Heart right ventricle (tissue), 16 donors: ENCODE measurements at regions not wholly inside any gene's neighbourhood (a gene's known extent, or its start where the extent isn't known, plus 50 kb on each side); places are given as distances from the start of the nearest gene placed in this dataset.

ENCODE experiments used
- ATAC-seq, 8 donors: fragments of 200-7000 bp; cut with Tn5 transposase; one replicate each; pipeline ENCODE4 v1.9.1; 2020; ENCODE audit warnings: mild to moderate bottlenecking in 8 of 8, moderate library complexity in 8 of 8, moderate number of reproducible peaks in 1 of 8
- DNase-seq, 2 donors: peaks; one replicate each; pipeline ENCODE4 v3.0.0-alpha.2; 2020
- H3K27ac ChIP-seq, 10 donors: fragments of 200-600 bp; sonication (generic) in 2 of 10; one replicate each; pipeline versions ENCODE4 v1.5.0 to v1.8.0; 2020 to 2022; ENCODE audit warnings: mild to moderate bottlenecking in 3 of 10
- H3K27me3 ChIP-seq, 7 donors: fragments of 200-600 bp; one replicate each; pipeline ENCODE4 v1.8.0; 2021 to 2022; ENCODE audit warnings: mild to moderate bottlenecking in 2 of 7
- H3K36me3 ChIP-seq, 9 donors: fragments of 200-600 bp; sonication (generic) in 1 of 9; one replicate each; pipeline versions ENCODE4 v1.5.0 to v1.8.0; 2020 to 2022; ENCODE audit warnings: mild to moderate bottlenecking in 2 of 9
- H3K4me1 ChIP-seq, 9 donors: fragments of 200-600 bp; sonication (generic) in 1 of 9; one replicate each; pipeline versions ENCODE4 v1.5.0 to v1.8.0; 2020 to 2022; ENCODE audit warnings: mild to moderate bottlenecking in 4 of 9
- H3K4me3 ChIP-seq, 10 donors: fragments of 200-600 bp; sonication (generic) in 2 of 10; one replicate each; pipeline versions ENCODE4 v1.5.0 to v1.8.0; 2020 to 2022; ENCODE audit warnings: mild to moderate bottlenecking in 7 of 10, moderate library complexity in 2 of 10
- H3K9me3 ChIP-seq, 11 donors: fragments of 200-600 bp in 10 of 11; sonication (generic) in 2 of 11; one replicate each; pipeline versions ENCODE4 v1.5.0 to v1.8.0; 2013 to 2022; ENCODE audit warnings: mild to moderate bottlenecking in 2 of 11, control low read depth in 1 of 11, moderate library complexity in 1 of 11
- WGBS, 2 donors: extraction: QIAGEN DNeasy Blood & Tissue Kit; methylation state at CpG; one replicate each; pipeline ENCODE4 v1.1.7; 2013; ENCODE audit warnings: inconsistent platforms in 1 of 2; 5-methylcytosine and 5-hydroxymethylcytosine counted together
- intact Hi-C, 10 donors: fragments of 100-400 bp; cut with DNase I; formaldehyde crosslinking; loops; one replicate each; pipeline versions ENCODE4 v1.11.1 to v1.14.2; 2022
- TF ChIP-seq, protein P1 (sequence below), 9 donors: fragments of 200-600 bp; sonication (generic) in 2 of 9; IDR thresholded peaks; one replicate each; pipeline versions ENCODE4 v1.5.0 to v1.8.0; 2021 to 2022; ENCODE audit warnings: antibody characterized with exemption in 9 of 9, mild to moderate bottlenecking in 5 of 9, moderate library complexity in 1 of 9
- donor health status: Arrhythmogenic right ventricular cardiomyopathy.
- donor health status: ischemic (EF 13 %, LVEDD 7.1; RV severe dilation, severe dysfunction).
- donor health status: healthy with polysubstance abuse.
- donor health status: DM: no; HTN: yes; CAD: no.
- donor health status: DM: no; HTN: no; CAD: no.
- donor health status: ischemic (EF 25% LVEDD 6.9; RV normal size, moderate dysfunction).
- donor health status: ischemic (EF 25% LVEDD 5.7; RV mildly dilated, moderate dysfunction).
- donor health status: healthy.
- donor health status: DM: yes; HTN: yes; CAD: no.
- donor health status: Ischemic cardiomyopathy.
- donor health status: ischemic (EF 35%, LVEDD 5.7; RV mildly dilated, moderate dysfunction).
- donor health status: nonischemic (EF 11% LVEDD 7.7; RV severe dilation, severe dysfunction).
- donor health status: DM: yes; HTN: yes; CAD: no.
- donor health status: PGD.
- donor health status: ischemic (EF 29% LVEDD 5.4; RV normal size, mild dysfunction).
- donor health status: nonischemic (EF 23%, LVEDD 6.1; RV moderate dilation, normal function).

GRCh38 chr18:33837191-33837590 is 259.2 kb downstream of the ASXL3 start:
- ATAC-seq (no peak), DNase-seq (no peak)
- peaks cover 0 to 5% (median 0%) of the 10 kb centered on the region in 9 donors for H3K4me1 ChIP-seq
- H3K27me3 ChIP-seq = peaks cover 0 to 7% (median 0%) of the 10 kb centered on the region in 7 donors
- H3K27ac ChIP-seq = no peak overlapping the region
- H3K4me3 ChIP-seq = no peak overlapping the region
- intact Hi-C loops = no loop called here
- TF ChIP-seq, protein P1, sequence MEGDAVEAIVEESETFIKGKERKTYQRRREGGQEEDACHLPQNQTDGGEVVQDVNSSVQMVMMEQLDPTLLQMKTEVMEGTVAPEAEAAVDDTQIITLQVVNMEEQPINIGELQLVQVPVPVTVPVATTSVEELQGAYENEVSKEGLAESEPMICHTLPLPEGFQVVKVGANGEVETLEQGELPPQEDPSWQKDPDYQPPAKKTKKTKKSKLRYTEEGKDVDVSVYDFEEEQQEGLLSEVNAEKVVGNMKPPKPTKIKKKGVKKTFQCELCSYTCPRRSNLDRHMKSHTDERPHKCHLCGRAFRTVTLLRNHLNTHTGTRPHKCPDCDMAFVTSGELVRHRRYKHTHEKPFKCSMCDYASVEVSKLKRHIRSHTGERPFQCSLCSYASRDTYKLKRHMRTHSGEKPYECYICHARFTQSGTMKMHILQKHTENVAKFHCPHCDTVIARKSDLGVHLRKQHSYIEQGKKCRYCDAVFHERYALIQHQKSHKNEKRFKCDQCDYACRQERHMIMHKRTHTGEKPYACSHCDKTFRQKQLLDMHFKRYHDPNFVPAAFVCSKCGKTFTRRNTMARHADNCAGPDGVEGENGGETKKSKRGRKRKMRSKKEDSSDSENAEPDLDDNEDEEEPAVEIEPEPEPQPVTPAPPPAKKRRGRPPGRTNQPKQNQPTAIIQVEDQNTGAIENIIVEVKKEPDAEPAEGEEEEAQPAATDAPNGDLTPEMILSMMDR (IDR thresholded peaks at IDR 0.05) = no peak
- no peaks in the 10 kb centered on the region for H3K36me3 ChIP-seq
- peaks cover 0 to 4% (median 0%) of the 10 kb centered on the region in 11 donors for H3K9me3 ChIP-seq

DNA sequence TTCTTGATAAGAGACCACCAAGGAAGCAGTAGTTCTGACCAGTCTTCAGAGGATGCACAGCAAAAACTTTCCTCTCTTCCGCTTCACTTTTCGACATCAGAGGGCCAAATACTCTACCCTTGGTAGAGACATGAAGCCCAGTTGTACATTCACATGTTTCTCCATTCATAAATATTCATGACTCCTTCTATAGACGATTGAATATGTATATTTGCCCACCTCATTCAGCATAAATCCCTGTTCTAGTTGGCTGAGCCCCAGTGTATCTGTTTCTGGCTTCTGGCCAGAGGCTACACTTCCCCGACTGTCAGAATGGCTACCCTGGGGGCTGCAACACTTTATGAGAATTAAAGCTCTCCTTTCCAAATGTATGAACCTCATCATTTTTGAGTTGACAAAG is 258.5 kb downstream of the ASXL3 start:
- ATAC-seq (no peak), DNase-seq (no peak)
- Histone ChIP-seq H3K27me3 (peaks cover 0 to 7% (median 0%) of the 10 kb centered on the region in 7 donors), H3K27ac (no peak overlapping the region), H3K4me3 (no peak overlapping the region), H3K4me1 (peaks cover 0 to 5% (median 0%) of the 10 kb centered on the region in 9 donors), H3K36me3 (no peaks in the 10 kb centered on the region), H3K9me3 (peaks cover 0 to 11% (median 3%) of the 10 kb centered on the region in 11 donors)
- intact Hi-C loops = no loop called here
- TF ChIP-seq, protein P1 (IDR thresholded peaks at IDR 0.05) = no peak
- WGBS, 2 donors = 60 to 63% methylated on average over 4 of the region's 4 CpGs

GRCh38 chr18:33835419-33835818 is 257.4 kb downstream of the ASXL3 start:
- intact Hi-C loops = no loop called here
- Histone ChIP-seq H3K9me3 (peaks cover 0 to 19% (median 4%) of the 10 kb centered on the region in 11 donors), H3K4me3 (no peak overlapping the region), H3K27ac (no peak overlapping the region), H3K27me3 (peaks cover 0 to 7% (median 0%) of the 10 kb centered on the region in 7 donors), H3K4me1 (peaks cover 0 to 5% (median 0%) of the 10 kb centered on the region in 9 donors), H3K36me3 (no peaks in the 10 kb centered on the region)
- WGBS, 2 donors = 94 to 97% methylated on average over 7 of the region's 7 CpGs
- TF ChIP-seq, protein P1 (IDR thresholded peaks at IDR 0.05) = no peak
- no peak for DNase-seq
- ATAC-seq = no peak

DNA sequence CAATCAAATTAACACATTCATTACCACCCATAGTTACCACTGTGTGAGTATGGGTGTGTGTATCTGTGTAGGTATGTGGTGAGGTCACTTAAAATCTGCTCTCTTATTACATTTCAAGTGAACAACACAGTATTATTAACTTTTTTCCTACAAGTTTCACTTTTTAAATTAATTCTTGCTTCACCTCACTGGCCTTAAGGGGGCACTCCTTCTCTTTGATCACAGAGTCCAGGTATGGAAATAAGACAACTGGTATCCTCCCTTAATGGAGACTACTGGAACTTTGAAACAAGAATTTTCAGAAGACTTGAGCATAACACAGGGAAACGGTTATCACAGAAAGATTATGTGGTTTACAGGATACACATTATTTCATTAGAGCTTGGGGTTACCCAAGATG is 255.8 kb downstream of the ASXL3 start:
- WGBS, 2 donors = 82 to 88% methylated on average over 1 of the region's 1 CpG
- ATAC-seq (no peak), DNase-seq (no peak)
- Histone ChIP-seq H3K4me1 (no peaks in the 10 kb centered on the region), H3K36me3 (no peaks in the 10 kb centered on the region), H3K4me3 (no peak overlapping the region), H3K27ac (no peak overlapping the region), H3K9me3 (peaks cover 0 to 19% (median 4%) of the 10 kb centered on the region in 11 donors), H3K27me3 (peaks cover 0 to 7% (median 0%) of the 10 kb centered on the region in 7 donors)
- TF ChIP-seq, protein P1 (IDR thresholded peaks at IDR 0.05) = no peak
- intact Hi-C loops = no loop called here
